ENCODE measurements at regions not wholly inside any gene's neighbourhood (a gene's known extent, or its start where the extent isn't known, plus 50 kb on each side); places are given as distances from the start of the nearest gene placed in this dataset.
"Not testable (repeated sequence)": the region's sequence is repeated elsewhere in the genome, so short reads cannot be mapped to it uniquely, and the experiment has no call there.

DNA sequence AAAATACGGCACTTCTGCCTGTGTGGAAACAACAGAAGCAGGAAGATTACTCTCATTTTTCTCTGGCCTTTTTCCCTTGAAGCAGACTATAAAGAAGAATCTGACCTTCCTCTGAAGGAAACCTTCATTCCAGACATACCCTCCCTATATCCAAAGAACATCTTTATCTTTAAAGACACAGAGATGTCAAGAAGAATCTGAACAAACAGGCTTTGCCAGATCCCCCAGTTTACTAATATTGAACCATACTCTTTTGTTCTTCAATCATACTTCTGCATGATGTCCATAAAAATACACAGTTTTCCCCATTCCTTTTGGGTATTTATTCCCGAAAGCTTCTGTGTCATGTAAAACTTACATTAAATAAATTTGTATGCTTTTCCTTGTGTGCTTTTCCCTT, 225.8 kb downstream of the MAT2B start:
- no peak for DNase-seq (ENCODE audit: low read depth, low spot score)
- TF ChIP-seq EZH2 (IDR thresholded peaks at IDR 0.05) (no peak), POLR2AphosphoS5 (IDR thresholded peaks at IDR 0.05; ENCODE audit: borderline replicate concordance, low read depth, low read length) (no peak), FOXP2 (optimal IDR thresholded peaks at IDR 0.05; ENCODE audit: control extremely low read depth, extremely low read length, insufficient read depth) (no peak)
- Histone ChIP-seq H3K9me3 (ENCODE audit: low read depth, low read length) (no peaks in the 10 kb centered on the region), H3K9ac (ENCODE audit: insufficient read length) (no peak overlapping the region), H3K27ac (no peak overlapping the region), H3K36me3 (ENCODE audit: insufficient read depth, low read length) (no peaks in the 10 kb centered on the region), H3K4me3 (no peak overlapping the region)

DNA sequence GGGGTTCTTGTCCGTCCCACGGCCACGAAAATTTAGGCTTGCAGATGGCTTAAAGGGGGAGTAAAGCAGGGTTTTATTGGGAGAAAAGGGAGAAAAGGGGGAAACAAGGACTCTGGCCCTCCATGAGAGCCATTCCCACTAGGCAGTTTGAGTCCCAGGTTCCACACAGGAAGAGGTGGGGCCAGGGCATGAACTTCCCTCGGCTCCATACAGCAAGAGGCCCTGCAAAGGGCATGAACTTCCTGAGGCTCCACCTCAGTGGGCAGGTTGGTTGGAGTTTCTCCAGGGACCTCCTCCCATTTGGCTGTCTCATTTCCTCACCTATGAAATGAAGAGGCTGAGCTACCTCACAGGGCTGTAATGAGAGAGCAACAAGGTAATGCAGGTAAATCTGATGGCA, 229.7 kb downstream of the MAT2B start:
- H3K9me3 ChIP-seq (ENCODE audit: low read depth, low read length) = no peaks in the 10 kb centered on the region
- no peak overlapping the region for H3K9ac ChIP-seq (ENCODE audit: insufficient read length)
- no peak overlapping the region for H3K4me3 ChIP-seq
- DNase-seq (ENCODE audit: low read depth, low spot score) = no peak
- H3K36me3 ChIP-seq (ENCODE audit: insufficient read depth, low read length) = no peaks in the 10 kb centered on the region
- H3K27ac ChIP-seq = no peak overlapping the region
- TF ChIP-seq FOXP2 (optimal IDR thresholded peaks at IDR 0.05; ENCODE audit: control extremely low read depth, extremely low read length, insufficient read depth) (no peak), POLR2AphosphoS5 (IDR thresholded peaks at IDR 0.05; ENCODE audit: borderline replicate concordance, low read depth, low read length) (no peak), EZH2 (IDR thresholded peaks at IDR 0.05) (no peak)

DNA sequence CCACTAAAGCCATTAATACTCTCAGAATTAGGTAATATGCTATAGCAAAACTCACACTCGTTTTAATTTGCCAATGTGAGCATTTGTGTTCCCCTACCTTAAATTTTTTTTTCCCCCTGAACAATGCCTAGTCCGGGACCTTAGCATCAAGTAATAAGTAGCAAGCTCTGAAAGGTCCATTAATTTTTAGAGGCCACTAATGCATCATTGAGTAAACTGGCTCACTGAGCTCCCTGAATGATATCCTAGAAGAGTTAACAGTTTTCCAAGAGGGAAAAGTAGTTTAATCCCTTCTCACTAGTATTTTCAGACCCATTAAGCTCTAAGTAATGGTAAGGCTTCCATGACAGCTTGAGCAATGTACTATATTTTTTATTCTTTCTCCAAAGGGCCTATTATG, 242.2 kb downstream of the MAT2B start:
- Histone ChIP-seq H3K27ac (no peak overlapping the region), H3K9ac (ENCODE audit: insufficient read length) (no peak overlapping the region), H3K4me3 (no peak overlapping the region), H3K36me3 (ENCODE audit: insufficient read depth, low read length) (no peaks in the 10 kb centered on the region), H3K9me3 (ENCODE audit: low read depth, low read length) (no peaks in the 10 kb centered on the region)
- no peak for TF ChIP-seq FOXP2 (optimal IDR thresholded peaks at IDR 0.05; ENCODE audit: control extremely low read depth, extremely low read length, insufficient read depth)
- no peak for TF ChIP-seq EZH2 (IDR thresholded peaks at IDR 0.05)
- no peak for TF ChIP-seq POLR2AphosphoS5 (IDR thresholded peaks at IDR 0.05; ENCODE audit: borderline replicate concordance, low read depth, low read length)
- no peak for DNase-seq (ENCODE audit: low read depth, low spot score)

DNA sequence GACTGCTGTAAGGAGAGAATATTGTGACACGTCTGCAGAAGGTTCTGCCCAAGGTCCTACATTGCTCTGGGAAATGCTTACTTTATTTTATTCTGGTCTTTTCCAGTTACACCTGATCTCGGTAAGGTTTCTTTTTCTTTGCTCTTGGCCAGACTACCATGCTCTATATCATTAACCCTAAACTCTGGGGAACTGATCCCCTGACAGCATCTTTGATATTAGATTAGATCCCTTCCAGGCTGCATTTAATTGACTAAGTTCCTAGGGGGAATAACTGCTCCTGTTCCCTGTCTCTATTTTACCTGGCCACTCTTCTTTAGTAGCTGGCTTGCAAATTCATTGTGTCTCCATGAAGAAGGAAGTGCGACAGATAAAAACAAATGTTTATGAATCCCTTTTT, 243.5 kb downstream of the MAT2B start:
- no peak for DNase-seq (ENCODE audit: low read depth, low spot score)
- no peaks in the 10 kb centered on the region for H3K36me3 ChIP-seq (ENCODE audit: insufficient read depth, low read length)
- H3K4me3 ChIP-seq = no peak overlapping the region
- H3K9ac ChIP-seq (ENCODE audit: insufficient read length) = no peak overlapping the region
- no peaks in the 10 kb centered on the region for H3K9me3 ChIP-seq (ENCODE audit: low read depth, low read length)
- TF ChIP-seq EZH2 (IDR thresholded peaks at IDR 0.05) (no peak), FOXP2 (optimal IDR thresholded peaks at IDR 0.05; ENCODE audit: control extremely low read depth, extremely low read length, insufficient read depth) (no peak), POLR2AphosphoS5 (IDR thresholded peaks at IDR 0.05; ENCODE audit: borderline replicate concordance, low read depth, low read length) (no peak)
- H3K27ac ChIP-seq = no peak overlapping the region

DNA sequence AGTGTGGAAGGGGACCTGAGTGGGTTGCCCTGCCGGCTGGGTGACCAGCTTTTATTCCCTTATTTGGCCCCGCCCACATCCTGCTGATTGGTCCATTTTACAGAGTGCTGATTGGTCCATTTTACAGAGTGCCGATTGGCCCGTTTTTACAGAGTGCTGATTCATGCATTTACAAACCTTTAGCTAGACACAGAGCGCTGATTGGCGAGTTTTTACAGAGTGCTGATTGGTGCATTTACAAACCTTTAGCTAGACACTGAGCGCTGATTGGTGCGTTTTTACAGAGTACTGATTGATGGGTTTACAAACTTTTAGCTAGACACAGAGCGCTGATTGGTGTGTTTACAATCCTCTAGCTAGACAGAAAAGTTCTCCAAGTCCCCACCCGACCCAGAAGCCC, 245.0 kb downstream of the MAT2B start:
- not testable (repeated sequence) for H3K9me3 ChIP-seq (ENCODE audit: low read depth, low read length); H3K9ac ChIP-seq (ENCODE audit: insufficient read length); H3K27ac ChIP-seq; H3K36me3 ChIP-seq (ENCODE audit: insufficient read depth, low read length); DNase-seq (ENCODE audit: low read depth, low spot score); H3K4me3 ChIP-seq

DNA sequence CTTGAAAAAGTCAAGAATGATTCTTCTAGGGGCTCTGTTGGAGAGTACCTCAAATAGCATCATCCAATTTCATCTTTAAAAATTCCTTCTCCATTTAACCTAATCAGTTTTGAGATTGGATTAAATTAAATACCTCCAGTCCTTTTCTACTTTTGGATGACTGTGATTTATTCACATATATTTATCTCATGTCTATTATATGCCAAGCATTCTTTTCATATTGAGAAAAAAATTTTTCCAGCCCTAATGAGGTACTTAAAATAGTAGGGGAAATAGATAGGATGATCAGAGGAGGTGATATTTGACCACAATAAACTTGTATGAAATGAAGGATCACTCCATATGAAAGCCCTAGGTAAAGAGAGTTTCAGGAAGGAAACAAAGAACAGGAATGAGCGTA, 250.1 kb downstream of the MAT2B start:
- no peak for DNase-seq (ENCODE audit: low read depth, low spot score)
- no peak overlapping the region for H3K4me3 ChIP-seq
- H3K9ac ChIP-seq (ENCODE audit: insufficient read length) = no peak overlapping the region
- TF ChIP-seq EZH2 (IDR thresholded peaks at IDR 0.05) (no peak), FOXP2 (optimal IDR thresholded peaks at IDR 0.05; ENCODE audit: control extremely low read depth, extremely low read length, insufficient read depth) (no peak), POLR2AphosphoS5 (IDR thresholded peaks at IDR 0.05; ENCODE audit: borderline replicate concordance, low read depth, low read length) (no peak)
- no peak overlapping the region for H3K27ac ChIP-seq
- H3K36me3 ChIP-seq (ENCODE audit: insufficient read depth, low read length) = no peaks in the 10 kb centered on the region
- H3K9me3 ChIP-seq (ENCODE audit: low read depth, low read length) = no peaks in the 10 kb centered on the region

DNA sequence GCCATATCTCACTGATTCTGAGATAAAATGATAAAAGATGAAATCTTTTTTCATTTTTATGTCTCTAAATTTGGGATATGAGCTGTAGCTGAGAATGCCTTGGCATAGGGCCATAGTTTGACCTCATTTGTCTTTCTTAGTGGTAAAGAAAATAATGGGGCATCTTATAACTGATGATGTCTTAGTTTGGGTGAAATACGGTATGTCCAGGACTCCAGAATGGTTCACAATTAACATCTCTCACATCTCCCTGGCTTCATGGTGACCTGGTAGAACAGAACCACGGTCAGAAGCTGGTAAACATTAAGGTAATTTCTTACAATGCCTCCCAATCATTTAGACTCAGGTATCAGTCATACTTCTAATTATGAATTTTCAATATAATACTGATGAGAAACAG, 250.8 kb downstream of the MAT2B start:
- no peak overlapping the region for H3K27ac ChIP-seq
- no peak for TF ChIP-seq FOXP2 (optimal IDR thresholded peaks at IDR 0.05; ENCODE audit: control extremely low read depth, extremely low read length, insufficient read depth)
- H3K9ac ChIP-seq (ENCODE audit: insufficient read length) = no peak overlapping the region
- DNase-seq (ENCODE audit: low read depth, low spot score) = no peak
- no peaks in the 10 kb centered on the region for H3K36me3 ChIP-seq (ENCODE audit: insufficient read depth, low read length)
- H3K9me3 ChIP-seq (ENCODE audit: low read depth, low read length) = no peaks in the 10 kb centered on the region
- H3K4me3 ChIP-seq = no peak overlapping the region

DNA sequence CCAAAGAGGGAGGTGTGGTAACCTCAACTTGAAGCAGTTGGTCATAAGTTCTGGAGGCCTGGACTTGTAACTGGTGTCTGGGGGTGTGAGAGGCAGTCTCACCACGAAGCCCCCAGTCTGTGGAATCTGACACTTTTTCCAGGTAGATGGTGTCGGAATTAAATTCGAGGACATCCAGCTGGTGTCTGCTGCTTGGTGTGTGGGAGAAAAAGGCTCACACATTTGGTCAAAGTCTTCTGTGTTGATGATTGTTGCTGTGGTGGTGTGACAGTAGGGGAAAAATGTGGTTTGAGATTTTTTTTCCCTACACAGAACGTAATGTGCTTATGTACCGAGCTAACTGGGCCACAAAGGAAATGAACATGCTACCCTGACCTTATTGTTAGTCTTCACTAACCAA, 251.9 kb downstream of the MAT2B start:
- DNase-seq (ENCODE audit: low read depth, low spot score) = no peak
- no peaks in the 10 kb centered on the region for H3K36me3 ChIP-seq (ENCODE audit: insufficient read depth, low read length)
- H3K4me3 ChIP-seq = no peak overlapping the region
- H3K9me3 ChIP-seq (ENCODE audit: low read depth, low read length) = no peaks in the 10 kb centered on the region
- TF ChIP-seq FOXP2 (optimal IDR thresholded peaks at IDR 0.05; ENCODE audit: control extremely low read depth, extremely low read length, insufficient read depth) (no peak), EZH2 (IDR thresholded peaks at IDR 0.05) (no peak), POLR2AphosphoS5 (IDR thresholded peaks at IDR 0.05; ENCODE audit: borderline replicate concordance, low read depth, low read length) (no peak)
- no peak overlapping the region for H3K27ac ChIP-seq
- no peak overlapping the region for H3K9ac ChIP-seq (ENCODE audit: insufficient read length)

DNA sequence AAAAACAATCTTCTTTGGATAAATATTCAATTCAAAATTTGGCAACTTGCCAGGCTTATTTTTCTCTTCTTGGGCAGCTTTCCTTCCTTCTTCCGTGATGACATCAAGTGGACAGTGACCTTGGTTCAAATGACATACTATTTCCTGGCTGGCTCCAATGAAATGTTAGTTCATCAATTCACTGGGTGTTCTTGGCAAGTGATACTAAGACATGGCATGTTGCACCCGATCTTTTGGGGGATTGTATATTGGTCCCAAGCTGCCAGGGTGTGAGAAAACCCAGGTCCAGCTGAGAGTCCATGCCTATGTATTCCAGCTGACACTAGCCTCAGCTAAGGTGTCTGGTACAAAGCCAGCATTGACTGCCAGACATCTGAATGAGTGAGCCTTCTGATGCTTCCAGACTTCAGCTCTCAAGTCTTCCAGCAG, 252.9 kb downstream of the MAT2B start:
- no peak for TF ChIP-seq FOXP2 (optimal IDR thresholded peaks at IDR 0.05; ENCODE audit: control extremely low read depth, extremely low read length, insufficient read depth)
- TF ChIP-seq EZH2 (IDR thresholded peaks at IDR 0.05) = no peak
- no peak for TF ChIP-seq POLR2AphosphoS5 (IDR thresholded peaks at IDR 0.05; ENCODE audit: borderline replicate concordance, low read depth, low read length)
- Histone ChIP-seq H3K27ac (no peak overlapping the region), H3K4me3 (no peak overlapping the region), H3K36me3 (ENCODE audit: insufficient read depth, low read length) (no peaks in the 10 kb centered on the region), H3K9ac (ENCODE audit: insufficient read length) (no peak overlapping the region), H3K9me3 (ENCODE audit: low read depth, low read length) (no peaks in the 10 kb centered on the region)
- DNase-seq (ENCODE audit: low read depth, low spot score) = no peak
